GM21717 (cell line): ENCODE measurements at regions not wholly inside any gene's neighbourhood (a gene's known extent, or its start where the extent isn't known, plus 50 kb on each side); places are given as distances from the start of the nearest gene placed in this dataset.
"Not testable (repeated sequence)": the region's sequence is repeated elsewhere in the genome, so short reads cannot be mapped to it uniquely, and the experiment has no call there.

Source experiments
- ATAC-seq: cut with Tn5 transposase; IDR thresholded peaks from one replicate; pipeline ENCODE4 v1.9.1; 2021; ENCODE audit warnings: mild to moderate bottlenecking, moderate library complexity; ENCODE audit not compliant: unreplicated experiment

DNA sequence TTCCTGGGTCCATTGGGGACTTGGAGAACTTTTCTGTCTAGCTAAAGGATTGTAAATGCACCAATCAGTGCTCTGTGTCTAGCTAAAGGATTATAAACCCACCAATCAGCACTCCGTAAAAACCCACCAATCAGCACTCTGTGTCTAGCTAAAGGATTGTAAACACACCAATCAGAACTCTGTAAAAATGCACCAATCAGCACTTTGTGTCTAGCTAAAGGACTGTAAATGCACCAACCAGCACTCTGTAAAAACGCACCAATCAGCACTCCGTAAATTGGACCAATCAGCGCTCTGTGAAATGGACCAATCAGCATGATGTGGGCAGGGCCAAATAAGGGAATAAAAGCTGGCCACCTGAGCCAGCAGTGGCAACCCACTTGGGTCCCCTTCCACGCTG, 522.4 kb upstream of the LINC00305 start:
- ATAC-seq, result not testable (repeated sequence)

DNA sequence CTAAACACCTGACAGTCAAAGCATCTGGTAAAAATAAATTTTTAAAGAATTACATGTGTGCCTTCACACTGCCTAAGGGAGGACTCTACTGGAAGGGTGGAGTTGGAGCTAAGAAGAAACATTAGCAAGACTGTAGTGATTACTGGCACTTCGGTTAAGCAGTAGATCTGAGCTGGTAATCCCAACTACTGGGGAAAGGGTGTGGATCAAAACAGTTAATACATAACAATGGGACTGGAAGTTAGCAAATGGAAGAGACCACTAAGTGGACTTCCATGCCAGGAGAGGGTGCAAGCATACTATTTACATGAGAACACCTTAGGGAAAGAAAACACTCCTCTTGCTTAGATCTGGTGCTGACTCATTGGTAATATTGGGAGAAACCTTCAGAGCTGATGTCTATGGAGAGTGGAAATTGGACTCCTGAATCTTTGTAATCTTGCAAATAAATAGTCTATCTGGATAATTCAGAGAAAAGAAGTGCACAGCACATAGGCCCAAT, 519.6 kb upstream of the LINC00305 start:
- no peak for ATAC-seq

DNA sequence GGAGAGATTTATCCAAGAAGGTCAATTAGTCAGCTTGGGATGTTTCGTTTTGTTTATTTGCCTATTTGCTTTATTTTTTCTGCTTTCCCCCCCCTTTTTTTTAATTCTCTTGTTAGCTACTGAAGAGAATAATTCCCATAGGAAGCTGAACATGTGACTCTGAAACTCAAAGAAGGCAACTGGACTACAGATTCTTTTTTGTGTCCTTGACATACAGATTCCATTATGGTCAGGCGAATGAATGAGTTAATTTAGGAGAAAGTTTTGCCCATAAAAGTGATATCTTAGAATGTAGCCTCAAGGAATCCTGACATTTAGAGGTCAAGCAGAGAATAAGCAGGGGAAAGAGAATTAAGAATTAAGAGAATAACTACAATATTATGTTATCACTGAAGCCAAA, 514.2 kb upstream of the LINC00305 start:
- no peak for ATAC-seq

DNA sequence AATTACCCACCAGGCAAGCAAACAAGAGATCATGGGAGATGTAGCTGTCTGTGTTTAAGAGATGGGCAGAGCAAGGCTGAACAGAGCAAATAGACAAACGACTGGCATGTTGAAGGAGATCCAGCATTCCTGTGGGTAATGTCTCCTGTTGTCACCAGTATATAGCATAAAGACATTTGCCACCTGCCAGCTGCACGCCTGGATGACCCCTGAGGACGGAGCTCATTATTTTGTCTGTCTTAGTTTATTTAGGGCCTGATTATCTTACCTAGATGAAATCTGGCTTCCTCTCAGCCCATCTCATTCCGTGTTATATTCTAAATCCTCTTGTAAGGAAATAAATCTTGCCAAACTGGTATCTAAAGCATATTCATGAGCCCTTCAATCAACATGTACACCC, 510.3 kb upstream of the LINC00305 start:
- ATAC-seq, result no peak

DNA sequence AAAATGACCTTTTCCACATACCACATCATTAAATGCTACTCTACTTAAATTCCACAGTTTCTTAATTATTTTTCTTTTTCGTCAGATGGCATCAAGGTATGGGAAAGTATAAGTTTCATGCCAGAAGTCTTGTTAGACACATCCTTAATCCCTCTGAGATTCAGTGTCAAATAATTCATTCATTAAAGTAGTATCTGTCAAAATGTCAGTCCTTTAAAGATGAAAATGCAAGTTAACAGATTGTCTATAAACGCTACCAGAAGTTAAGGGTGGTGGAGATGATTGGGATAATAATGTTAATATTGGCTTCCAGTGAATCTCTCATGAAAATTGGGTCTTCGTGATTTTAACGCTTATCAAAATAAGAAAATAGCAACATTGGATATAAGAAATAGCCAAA, 504.2 kb upstream of the LINC00305 start:
- ATAC-seq, result no peak

DNA sequence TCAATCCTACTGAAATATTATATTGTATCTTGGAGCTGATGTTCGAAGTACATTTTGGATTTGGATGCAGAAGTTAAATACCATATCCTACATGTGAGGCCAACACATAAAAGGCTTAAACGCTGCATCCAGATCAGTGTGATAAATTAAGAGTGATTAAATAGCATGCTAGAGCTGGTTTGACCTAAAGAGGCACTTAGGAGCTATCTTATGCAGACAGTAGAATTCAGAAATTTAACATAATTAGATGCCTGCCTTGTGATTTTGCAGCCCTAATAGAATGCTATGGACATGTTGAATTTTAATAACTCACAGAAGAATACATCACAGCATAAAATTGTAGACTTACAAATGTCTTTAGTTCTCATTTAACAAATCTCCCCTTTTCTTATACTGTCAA, 501.2 kb upstream of the LINC00305 start:
- no peak for ATAC-seq

DNA sequence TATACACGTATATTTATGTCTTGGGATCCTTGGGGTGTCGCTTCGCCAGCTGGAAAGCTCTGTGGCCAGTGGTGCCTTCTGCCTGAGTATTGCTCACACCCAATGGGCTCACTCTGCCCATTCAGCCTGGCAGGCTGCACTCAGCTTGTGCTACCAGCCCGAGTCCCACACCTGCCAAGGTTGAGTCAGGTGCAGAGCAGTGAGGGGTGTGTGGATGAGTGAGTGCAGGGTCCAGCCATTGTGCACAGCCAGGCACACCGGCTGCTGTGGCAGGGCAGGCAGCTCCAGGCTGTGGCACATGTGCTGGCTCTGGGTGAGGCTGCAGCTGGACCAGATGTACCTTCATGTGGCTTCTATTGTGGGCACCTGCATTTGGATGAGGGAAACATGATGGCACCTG, 496.9 kb upstream of the LINC00305 start:
- ATAC-seq, result no peak

DNA sequence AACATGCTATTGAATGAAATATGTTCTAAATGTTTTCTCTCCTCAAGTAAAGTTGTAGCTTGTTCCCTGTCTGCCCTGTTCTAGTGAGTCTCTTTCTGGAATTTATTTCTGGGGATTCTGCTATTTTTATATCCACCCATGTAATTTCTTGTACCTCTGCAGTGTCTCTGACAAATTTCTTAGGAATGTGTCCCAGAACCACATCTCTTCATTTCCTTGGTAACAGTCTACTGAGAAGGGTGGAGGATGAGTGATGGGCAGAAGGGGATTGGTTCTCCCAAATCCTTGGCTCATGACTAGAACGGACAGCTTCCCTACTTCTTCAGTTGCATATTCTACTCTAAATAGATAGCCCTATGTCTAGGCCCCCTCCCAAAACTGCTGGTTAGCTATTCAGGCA, 490.6 kb upstream of the LINC00305 start:
- no peak for ATAC-seq

DNA sequence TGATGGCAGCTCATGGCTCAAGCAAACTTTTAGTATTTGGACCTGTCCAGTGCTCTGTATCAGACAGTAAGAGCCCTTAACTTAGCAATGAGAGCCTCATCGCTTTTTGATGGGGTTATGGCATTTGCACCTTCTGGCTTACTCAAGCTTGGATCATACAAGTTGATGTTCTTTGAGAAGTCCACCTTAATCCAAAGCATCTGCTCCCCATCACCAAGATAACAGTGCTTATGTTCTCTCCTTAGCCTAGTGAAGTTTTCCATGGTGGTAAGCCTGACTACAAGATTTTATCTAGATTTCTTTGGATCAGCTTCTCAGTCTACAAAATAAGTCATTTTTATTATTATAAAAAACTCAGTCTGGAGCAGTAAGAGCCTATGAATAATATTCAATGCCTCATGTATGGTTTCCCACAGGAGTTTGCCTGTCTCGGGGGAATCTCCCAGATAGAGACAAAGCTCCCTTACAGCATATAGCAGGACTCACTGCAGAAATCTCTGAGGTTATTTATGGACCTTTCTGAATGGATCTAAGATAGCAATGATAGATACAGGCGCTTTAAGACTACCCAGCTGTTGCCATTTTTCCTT, 472.2 kb upstream of the LINC00305 start:
- no peak for ATAC-seq

DNA sequence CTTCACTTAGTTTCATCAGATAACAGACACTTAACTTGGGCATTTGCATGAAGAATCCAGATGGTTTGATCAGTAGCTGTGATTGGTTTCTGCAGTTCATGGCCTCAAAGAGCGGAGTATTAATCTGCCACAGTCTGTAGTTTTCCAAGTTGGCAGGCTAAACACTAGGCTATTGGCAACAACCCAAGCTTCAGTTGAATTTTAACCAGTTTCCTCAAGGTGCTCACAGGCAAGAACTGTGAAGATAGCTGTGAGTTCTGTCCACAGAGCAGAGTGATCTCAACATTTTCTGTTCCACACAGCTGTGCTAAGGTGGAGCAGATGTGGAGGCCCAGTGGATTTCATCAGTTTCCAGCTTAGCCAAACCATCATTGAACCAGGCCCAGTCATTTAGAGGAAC, 469.5 kb upstream of the LINC00305 start:
- ATAC-seq, result no peak

DNA sequence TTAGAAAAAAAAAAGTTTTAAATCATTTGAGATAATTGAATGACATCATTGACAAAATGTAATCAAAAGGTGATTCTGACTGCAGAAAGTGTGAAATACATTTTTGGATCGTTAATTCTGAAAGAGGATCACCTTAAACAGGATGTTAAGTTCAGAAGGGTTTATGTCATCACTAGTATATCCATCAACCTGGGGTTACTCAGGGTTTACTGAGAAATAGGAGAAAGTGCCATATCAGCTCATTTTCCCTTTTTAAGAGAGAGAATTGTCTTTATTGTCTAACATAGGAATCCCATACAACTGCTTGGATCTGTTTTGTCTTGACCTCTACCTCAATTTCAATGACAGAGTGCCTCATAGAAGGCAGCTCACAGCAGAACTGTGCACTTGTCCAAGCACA, 466.1 kb upstream of the LINC00305 start:
- ATAC-seq, result no peak

DNA sequence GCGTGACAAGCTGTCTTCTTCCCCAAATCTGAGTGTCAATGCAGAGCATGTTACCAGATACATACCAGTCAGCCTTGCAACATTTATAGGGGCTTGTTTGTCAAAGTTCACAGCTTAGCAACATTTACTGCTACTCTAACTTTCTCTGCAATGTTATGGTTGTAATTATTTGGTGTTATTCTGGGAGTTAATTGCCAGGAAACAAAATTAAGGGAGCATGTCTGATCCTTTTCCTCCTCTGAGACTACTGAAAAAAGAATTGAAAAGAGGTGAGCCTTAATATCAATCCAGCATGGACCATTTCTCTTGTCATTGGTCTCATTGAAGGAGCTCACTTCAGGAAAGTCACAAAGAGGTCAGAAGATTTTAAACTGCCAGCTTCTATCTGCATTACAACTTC, 465.6 kb upstream of the LINC00305 start:
- no peak for ATAC-seq

DNA sequence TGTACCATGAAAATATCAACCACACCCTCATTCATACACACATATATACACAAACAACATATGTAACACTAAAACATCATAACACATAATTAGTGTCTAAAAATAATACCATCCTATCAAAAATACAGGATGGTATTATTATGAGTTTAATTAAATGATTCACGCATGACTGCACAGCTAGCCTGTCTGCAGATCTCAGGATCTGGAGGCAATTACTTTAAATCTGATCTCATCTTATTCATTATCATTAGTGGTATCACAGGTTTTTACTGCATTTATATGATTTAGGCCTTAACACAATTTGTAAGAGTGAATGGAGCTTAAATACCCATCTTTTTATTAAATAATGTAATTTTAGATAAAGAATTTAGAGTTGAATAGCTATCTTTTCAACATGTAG, 443.4 kb upstream of the LINC00305 start:
- ATAC-seq, result no peak

DNA sequence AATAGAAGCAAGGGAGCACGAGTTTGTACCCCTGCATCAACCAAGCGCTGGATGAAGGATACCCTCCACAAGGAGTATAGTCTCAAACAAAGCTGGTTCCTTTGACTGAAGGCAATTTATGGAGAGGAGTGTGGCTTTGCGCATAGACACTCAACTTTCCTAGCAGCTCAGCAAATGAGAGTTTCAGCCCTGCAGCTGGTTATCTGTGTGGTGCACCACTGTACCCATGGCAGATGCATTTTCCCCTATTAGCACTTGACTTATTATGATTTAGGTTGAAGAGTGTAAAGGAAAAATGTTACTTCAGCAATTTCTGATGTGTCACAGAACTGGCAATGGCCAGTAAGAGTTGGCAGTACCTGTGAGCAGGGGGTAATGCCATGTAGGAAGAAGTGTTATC, 440.1 kb upstream of the LINC00305 start:
- no peak for ATAC-seq

DNA sequence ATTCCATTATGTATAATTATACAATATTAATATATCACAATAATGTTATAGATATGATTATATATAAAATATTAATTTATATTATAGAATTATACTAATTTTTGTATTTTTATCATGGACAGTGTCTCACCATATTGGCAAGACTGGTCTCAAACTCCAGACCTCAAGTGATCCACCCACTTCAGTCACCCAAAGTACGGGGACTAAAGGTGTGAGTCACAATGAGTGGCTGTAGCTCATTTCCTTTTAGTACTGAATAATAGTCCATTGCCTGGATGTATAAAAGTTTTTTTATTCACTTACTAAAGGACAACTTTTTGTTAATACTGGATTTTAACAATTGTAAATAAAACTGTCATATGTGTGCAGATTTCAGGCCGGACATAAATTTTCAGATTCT, 417.6 kb upstream of the LINC00305 start:
- no peak for ATAC-seq

DNA sequence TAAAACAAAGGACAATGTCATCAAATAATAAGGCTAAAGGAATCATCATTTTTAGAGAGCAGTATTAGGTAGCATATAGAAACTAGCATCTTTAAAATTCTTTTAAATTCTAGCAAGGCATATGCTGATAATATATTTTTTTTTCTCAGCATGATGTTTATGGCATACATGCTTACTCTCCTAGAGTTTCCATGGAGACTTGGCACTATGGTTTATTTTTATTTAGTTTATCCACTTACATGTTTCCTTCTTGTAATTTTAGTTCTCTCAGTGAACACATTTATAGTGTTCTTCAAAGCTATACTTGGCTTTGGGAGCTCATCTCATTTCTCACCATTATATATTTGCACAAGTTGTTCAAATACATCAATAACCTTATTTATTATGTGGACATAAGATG, 413.8 kb upstream of the LINC00305 start:
- no peak for ATAC-seq

DNA sequence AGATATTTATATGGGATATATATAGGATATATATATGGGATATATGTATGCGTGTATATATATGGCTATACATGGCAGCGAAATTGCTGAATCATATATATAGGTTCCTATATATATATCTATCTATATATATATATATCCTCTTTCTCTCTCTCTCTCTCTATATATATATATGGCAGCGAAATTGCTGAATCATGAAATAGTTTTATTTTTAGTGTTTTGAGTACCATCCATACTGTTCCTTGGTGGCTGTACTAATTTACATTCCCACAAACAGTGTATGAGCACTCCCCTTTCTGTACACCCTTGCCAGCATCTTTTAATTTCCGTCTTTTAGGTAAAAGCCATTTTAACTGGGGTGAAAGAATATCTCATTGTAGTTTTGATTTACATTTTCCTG, 397.6 kb upstream of the LINC00305 start:
- ATAC-seq, result no peak

DNA sequence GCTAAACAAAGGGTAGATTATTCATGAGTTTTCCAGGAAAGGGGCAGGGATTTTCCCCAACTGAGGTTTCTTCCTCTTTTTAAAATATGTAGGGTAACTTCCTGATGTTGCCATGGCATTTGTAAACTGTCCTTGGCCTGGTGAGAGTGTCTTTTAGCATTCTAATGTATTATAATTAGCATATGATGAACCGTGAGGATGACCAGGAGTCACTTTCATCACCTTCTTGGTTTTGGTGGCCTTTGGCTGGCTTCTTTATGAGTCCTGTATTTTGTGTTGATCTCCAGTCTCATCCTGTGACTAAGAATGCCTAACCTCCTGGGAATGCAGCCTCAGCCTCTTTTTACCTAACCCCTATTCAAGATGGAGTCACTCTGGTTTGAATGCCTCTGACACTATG, 391.0 kb upstream of the LINC00305 start:
- ATAC-seq, result no peak

DNA sequence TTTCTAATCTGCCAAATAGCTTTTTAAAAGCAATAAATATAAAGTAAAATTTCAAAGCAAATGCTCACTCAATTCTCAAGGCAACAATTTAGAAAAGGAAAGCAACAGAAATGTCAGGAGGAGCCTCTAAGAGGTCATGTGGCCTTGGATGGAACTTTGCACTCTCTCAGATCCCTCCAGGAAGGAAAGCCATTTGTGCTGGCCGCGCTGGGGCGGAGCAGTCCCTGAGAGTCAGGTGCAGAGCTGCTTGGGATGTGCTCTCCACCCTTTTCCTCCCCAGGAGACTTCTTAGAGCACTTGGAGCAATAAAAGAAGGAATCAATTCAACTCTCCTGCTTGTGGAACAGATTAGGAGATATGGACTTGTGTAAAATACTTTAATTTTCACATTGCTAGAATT, 379.8 kb upstream of the LINC00305 start:
- no peak for ATAC-seq

DNA sequence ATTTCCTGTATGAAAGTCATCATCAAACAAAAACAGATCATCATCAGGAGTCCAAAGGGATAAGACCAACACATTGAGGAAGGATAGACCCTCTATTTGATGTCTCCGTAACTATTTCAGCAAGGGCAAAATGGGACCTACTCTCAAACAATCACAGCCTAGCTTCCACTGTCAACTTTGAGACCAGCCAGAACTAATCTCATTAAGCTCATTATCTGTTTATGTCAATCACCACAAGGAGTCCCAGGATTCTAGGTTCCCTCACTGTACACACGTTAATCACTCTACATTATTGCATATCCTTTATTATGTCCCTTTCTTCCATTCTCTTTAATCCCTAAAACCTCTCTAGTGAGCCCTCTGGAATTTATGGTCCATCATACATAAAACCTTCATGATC, 370.3 kb upstream of the LINC00305 start:
- ATAC-seq, result no peak

DNA sequence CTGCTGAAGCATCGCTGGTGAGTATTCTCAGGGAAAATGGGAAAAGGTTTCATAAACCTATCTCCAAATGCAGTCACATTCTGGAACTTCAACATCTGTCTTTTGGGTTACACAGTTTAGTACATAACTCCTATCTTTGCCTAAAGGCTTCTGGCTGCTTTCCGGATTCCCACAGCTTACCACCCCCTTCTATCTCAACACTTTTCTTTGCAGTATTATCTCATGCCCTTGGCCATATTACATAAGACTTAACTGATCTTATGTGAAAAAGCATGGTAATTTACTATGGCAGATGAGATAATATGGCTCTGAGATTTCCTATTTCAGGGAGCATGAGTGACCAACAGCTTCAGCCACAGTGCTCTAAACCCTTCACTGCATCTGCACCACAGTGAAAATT, 369.3 kb upstream of the LINC00305 start:
- ATAC-seq, result no peak

DNA sequence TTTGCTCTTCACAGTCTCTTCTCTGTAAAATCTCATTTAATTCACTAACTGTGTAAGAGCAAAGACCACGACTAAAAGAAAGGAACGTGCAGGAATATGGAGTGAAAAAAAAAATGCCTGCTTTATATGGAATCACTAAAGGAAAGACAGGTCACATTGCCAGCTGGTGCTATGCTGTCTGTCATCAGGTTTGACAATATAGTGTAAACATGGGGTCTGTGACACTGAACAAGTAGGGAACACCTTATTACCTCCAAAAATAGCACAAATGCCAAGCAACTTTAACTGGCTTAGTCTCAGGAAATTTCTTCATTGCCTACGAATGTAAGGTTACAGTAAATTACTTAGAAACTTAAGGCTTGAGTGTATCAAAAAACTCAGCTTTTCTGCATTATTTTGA, 364.5 kb upstream of the LINC00305 start:
- ATAC-seq, result no peak

DNA sequence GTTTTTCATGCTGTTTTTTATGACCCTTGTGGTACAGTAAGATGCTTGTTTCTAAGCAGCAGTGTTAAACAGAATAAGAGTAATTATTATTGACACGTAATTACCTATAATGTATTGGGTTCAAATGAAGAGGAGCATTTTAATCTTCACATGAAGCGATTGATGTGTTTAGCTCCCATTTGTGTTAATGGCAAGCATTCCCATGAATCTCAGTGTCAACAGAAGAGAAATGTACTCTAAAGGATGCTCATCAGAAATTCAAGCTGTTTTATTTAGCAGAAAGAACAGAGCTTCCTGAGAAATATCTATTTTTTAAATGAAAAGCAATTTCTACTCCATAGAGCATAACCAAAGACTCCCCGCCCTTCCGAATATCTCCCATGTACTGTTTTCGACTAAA, 341.3 kb upstream of the LINC00305 start:
- no peak for ATAC-seq

DNA sequence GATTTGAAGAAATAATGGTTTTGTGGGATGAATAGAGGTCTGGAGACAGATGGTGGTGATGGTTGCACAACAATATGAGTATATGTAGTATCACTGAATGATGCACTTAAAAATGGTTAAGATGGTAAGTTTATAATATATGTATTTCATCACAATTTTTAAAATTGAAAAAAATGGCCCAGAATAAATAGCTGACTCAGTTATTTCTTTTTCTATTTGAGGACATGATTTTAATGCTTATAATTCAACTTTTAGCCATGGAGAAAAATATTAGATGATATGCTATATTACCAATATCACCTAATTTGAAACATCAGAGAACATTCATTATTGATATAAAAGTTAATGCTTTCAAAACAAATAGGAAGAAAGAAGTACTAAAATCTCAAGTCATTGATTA, 339.8 kb upstream of the LINC00305 start:
- no peak for ATAC-seq
